Hindlimb muscle (tissue), 1 donor: ENCODE measurements at regions not wholly inside any gene's neighbourhood (a gene's known extent, or its start where the extent isn't known, plus 50 kb on each side); places are given as distances from the start of the nearest gene placed in this dataset.

Experiments
- DNase-seq: peaks from one replicate; pipeline ENCODE4 v3.0.0-alpha.2; 2013

DNA sequence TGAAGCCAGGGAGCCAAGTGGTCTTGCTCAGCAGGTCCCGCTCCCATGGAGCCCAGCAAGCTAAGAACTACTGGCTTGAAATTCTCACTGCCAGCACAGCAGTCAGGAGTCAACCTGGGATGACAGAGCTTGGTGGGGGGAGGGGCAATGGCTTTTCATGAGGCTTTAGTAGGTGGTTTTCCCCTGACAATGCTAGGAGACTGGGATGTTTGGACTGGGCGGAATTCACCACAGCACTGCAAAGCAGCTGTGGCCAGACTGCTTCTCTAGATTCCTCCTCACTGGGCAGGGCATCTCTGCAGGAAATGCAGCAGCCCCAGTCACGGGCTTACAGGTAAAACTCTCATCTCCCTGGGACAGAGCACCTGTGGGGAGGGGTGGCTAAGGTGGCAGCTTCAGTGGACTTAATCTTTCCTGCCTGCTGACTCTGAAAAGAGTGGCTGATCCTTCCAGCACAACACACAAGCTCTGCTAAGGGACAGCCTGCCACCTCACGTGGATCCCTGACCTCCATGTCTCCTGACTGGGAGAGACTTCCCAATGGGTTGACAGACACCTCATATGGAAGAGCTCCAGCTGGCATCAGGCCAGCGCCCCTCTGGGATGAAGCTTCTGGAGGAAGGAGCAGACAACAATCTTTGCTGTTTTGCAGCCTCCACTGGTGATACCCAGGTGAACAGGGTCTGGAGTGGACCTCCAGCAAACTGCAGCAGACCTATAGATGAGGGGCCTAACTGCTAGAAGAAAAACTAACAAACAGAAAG, 349.7 kb upstream of the ST6GAL2 start:
- DNase-seq = no peak

DNA sequence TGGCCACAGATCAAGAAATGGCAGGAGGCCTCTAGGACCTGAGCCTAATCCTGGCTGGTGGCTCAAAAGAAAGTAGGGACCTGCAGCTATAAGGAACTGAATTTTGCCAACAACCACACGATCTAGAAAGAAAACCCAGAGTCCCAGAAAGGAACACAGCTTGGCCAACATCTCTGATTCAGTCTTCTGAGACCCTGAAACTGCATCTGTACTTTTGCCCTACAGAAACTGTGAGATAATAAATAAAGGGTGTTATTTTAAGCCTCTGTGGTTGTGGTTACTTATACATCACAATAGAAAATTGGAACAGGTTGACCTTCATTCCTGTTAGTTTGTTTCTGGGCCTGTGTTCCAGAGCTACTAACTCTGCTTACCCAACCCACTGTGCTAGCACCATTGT, 356.8 kb upstream of the ST6GAL2 start:
- no peak for DNase-seq

DNA sequence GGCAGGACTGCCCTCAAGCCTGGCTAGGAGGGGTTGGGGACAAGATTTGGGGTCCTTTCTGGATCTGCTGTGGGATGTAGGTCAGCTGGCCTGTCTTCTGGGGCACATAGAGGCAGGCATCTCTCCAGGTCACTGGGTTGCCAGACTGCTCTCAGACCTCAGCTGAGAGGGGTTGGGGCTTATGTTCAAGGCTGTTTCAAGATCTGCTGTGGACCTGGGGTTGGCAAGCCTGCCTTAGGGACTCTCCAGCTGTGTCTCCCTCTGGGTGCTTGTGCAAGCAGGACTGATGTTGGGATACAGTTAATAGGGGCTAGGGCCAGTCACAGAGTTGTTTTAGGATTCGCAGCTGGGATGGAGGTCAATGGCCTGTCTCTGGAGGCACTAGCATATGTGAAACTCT, 363.0 kb upstream of the ST6GAL2 start:
- DNase-seq = no peak

DNA sequence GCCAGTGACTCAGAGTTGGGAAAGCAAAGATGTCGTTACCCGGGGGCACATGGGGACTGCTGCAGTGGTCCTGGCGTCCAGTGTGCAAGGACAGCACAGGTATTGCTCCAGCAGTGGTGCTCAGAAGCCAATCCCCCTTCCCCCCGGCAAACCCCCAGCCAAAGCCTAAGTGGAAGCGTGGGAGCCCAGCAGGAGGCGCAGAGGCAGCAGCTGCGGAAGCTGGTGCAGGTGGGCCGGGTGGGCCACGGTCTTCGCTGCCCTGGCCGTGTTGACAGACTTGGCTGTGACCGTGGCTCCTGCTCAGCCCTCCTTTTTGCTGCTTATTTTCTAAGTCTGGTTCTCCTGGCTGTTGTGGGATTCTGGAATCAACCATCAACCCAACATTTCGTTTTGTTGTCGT, 369.8 kb upstream of the ST6GAL2 start:
- DNase-seq = no peak

DNA sequence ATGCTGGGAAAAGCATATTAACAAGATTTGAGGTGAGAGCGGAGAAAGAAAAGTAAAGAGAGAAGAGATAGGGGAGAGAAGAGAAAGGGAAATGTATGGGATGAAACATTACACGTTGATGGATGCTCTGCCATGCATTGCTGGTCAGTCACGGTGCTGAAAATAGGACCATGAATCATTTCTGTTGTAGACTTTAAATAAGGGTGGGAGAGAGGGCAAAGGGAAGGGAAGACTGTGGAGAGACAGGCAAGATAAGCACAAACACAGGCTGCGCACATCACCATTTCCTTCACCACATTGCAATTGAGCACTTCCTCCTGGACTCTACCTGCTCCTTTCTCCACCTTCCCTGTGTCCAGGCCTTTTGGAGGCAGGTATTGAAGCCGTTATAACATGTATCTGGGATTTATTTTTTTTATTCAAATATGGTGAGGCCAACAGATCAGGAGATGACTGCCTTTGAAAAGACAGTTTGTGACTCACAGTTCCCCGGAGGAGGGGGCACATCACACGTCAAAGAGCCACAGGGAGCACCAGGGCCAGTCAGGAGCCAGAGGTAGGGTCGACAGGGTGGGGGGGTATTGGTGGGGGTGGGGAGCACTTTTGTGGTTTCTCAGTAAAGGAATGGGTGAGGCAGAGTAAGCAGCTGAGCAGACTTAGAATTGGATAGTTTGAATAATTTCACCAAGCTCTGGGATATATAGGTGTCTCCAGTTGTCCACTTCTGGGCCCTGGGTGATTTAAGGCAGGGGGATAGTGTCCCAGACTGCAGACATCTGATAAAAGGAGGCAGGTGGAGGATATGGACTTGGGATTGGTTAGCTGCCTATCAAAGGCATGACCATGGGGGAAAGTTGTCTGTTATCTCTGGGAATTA, 372.8 kb upstream of the ST6GAL2 start:
- DNase-seq = no peak

DNA sequence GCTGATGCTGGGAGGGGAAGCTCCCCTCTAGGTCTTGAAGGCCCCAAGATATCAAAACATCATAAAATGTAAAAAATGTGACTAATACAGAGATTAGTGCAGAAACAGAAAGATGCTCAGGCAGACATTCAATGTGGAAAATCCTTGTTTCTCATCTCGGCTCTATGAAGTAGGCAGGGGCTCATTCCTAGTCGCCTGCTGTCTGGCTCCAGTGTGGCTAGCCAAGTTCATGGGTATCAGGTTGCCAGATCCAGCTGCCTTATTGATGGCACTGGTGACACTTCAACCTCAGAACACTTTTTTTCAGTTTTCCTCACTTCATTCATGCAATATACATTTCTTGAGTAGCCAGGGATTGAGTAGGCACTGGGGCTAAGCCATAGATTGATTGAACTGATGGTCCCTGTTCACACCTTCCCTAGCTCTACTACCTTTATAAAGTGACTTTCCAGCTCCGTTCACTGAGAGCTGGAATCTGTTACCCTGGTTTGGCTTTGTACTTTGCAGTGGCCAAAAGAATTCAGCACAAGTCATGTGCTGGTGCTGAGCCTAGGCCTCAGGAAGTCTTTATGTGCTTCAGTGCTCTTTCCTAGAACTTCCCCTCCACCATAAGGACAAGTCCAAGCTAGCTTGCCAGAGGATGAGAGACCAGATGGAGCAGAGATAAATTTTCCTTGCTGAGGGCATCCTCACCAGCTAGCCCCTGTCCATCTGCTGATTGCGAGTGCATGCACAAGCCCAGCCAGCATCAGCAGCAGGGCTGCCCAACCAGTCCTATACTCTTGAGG, 373.6 kb upstream of the ST6GAL2 start:
- no peak for DNase-seq

DNA sequence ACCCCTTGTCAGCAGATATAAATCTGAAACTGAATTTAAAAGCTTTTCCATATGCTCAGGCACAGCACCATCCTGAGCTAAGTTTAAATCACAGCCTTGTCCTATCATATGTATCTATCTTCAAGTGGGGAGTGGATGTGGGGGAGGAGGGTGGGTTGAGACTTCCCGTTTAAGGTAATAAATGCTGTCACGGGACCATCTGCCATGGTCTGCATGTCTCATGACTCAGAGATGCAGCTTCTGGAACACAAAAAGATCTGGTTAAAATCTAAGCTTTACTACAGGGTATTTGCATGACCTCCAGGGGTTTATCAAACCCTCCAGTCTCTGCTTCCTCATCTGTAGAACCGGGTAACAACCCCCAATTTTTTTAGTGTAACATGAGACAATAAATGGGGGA, 377.7 kb upstream of the ST6GAL2 start:
- DNase-seq = no peak

DNA sequence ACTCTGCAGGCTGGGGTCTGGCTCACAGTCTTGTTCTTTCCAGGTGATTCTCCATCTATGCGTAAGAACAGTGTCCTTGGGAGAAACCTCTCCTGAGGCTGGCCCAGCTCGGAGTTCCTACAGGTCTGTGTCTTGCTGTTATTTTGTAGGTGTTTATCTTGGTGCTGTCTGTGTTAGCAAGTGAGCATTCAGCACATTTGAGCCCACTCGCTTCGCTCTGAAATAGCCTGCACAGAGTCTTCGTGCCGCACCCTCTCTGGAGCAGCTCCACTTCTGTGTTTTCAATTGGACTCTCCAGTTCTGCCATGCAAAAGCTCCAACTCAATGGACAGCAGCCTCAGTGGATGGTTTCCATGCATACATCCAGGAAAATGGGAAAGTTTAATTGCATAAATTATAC, 378.2 kb upstream of the ST6GAL2 start:
- DNase-seq = no peak

DNA sequence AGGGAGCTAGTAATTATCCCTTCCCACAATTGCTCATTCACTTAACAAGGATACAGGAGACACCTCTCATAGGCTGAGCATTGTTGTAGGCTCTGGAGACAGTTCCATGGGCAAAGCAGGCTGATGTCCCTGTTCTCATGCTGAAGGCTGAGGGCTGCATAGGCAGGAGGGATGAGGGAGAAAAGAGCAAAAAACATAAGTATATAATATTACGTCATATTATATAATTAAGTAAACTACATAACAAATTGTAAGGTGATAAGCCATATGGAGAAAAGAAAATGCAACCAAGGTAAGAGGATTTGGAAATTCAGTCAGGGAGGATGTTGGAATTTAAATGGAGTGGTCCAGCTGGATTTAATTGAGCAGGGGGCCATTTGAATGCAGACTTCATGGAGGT, 380.6 kb upstream of the ST6GAL2 start:
- DNase-seq = no peak

DNA sequence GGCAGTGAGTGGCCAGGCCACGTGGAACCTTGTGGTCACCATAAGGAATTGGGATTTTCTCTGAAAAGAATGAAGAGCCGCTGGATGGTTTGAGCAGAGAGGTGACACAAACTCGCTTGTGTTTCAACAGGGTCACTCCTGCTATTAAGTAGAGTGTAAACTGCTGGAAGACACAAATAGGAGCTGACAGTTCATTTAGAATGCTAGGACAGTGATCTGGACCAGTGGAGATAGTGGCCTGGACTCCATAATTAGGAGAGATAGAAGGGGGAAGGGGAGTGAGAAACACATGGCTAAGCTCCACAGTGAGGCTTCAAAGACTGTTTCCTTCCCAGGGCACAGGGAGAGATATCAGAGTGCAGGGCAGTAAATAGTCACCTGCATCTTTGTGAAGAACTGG, 381.1 kb upstream of the ST6GAL2 start:
- DNase-seq = no peak

DNA sequence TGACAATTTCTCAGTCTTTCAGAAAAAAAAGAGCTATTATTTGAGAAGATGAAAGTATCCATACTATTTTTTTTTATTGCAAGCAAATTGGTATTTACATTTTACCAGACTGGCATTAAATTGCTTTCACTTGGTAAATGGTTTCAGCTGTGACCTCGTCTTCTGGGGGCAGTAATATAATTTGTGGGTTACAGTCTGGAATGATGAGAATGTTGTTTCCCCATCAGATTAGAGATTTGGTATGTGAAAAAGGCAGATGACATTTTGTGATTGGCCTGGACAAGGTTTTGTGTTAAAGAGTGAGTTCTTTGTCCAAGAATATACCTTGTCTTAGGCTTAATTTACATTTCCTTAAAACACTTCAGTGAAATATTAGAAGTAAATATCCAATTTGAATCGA, 390.1 kb upstream of the ST6GAL2 start:
- DNase-seq = no peak

DNA sequence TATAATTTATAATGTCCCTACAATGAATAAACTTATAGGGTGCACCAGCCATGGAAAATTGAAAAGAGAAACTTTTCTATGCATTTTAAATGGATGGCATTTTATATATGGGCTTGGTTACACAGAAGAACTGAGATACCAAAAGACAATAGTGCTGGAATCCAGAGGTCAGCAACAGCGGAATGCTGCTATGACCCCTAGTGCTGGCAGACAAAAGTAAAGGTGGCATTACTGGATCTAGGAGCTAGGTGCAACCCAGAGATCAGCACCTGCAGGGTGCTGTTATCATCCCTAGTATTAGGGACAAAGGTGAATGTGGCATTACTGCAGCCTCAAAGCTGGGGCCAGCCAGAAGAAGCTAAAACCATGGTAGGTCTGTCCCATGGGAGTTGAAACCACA, 392.7 kb upstream of the ST6GAL2 start:
- DNase-seq = no peak

DNA sequence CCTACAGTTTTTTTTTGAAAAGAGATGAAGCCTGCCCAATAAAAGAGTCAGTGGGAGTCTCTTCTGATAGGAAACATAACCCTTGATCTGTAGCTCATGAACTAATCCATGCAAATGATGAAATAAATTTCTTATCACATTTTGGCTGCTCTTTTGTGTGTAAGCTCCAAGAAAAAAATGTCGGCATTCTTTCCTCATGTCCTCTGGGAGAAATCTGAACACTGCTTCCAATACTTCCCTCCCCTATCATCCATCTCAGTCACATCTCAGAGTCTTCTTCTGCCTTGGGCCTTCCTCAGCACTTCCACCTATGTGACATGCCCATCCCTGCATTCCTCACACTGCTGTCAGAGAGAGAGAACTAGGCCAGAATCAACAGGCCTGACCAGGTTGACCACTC, 395.7 kb upstream of the ST6GAL2 start:
- no peak for DNase-seq

DNA sequence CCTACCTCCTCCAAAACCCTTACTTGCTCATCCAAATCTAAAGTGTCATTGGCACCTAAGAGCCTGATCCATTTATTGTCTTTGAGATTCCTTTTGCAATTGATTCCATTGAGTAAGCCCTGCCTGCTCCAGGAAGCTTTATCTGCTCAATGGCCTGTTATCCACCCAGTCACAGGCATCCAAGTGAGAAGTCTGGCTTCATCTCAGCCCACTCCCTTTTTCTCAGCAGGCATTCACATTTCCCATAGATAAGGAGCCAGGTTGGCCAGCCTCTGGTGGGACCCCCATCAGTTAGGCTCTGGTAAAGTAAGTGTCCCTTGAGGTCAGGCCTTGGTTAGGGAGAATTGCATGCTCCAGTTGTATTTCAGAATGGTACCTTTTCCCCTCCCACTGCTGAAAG, 396.2 kb upstream of the ST6GAL2 start:
- no peak for DNase-seq

DNA sequence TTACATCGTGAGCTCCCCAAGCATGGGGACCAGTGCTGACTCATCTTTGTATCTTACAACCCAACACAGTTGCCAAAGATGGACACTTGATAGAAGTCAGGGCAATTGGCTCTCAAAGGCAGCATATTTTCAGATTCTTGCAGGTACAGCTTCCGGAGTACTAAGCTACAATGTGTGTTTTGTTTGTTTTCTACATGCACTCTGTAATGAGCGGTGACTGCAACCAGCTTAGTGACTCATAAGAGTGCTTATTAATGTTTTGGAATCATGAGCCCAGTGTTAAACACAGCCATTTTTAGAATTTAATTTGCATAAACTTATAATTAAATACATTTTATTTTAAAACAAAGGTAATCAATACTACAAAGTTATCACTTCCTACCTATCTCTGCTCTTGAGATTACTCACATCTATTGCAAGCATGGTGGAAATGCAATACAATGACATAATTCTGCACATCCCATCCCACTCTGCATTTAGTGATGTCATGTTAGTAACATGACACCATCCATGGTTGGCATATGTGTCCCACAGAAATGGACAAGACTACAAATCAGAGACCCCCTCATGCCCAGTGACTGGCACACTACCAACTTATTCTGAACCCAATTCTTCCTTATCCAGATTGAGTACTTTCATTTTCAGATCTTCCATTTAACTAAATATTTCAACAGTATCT, 399.8 kb upstream of the ST6GAL2 start:
- DNase-seq = no peak

DNA sequence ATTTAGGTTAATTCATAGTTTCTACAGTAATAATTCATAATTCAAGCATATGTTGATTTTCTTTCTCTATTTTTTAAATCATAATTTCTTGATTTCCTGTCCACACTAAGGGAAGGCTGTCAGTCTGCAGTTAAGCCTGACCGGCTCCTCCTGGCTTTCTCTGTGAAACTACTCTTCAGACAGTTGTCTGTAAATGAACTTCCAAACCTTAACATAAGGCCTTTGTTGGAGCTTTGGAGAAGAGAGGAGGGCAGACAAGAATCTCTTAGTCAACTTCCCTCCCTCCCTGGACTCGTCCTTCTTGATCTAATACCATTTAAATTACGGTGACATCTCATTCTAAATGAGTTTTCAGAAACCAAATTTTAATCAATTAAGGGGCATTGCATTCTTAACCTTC, 404.1 kb upstream of the ST6GAL2 start:
- no peak for DNase-seq

DNA sequence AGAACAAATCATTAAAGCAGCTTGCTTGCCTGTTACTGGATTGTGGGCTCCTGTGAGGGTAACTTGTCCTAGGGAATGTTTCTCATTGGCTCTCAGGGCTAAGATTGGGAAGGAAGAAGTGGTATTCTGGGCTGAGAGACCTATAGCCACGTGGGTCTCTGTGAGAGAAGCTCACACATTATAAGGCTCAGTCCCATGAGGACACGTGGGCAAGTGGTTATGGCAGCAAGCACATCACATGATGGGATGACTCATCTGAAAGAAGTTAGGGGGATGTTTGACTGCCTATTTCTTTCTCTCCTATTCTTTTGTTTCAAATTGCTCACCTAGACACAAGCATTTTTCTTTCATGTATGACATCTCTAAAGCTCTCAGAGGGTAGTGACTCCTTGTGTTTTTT, 418.0 kb upstream of the ST6GAL2 start:
- no peak for DNase-seq

DNA sequence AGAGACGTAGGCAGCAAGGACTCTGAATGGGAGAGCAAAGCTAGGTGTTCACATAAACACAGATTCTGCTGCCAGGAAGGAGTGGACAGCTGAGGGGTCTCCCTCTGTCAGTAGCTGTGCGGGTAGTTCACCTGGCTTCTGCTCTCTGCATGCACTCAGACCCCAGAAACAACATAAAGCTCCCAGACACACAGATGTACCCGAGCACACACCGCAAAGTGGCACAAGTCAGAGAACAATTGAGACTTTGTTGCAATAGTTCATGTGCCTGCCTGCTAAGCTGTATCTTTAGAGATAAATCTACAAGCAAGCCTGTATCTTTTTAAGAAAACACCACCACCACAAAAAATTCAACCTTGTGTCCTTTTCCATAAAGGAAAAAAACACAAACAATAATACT, 420.0 kb upstream of the ST6GAL2 start:
- no peak for DNase-seq

DNA sequence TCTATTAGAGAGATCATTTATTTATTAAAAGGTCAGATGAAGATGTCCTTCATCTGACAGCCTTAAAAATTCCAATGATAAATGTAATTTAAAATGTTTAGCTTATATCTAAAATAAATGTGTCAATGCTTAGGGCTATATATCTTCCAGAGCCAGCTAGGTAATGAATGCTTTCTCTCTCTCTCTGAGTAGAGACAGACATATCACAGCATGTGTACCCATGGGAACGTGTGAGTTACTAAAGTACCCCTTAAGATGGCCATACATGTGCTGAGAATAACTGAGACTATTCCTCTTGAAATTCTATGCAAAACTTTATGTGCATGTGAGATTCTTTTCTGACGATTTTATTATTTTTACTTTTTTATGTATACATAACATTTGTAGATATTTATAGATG, 420.9 kb upstream of the ST6GAL2 start:
- DNase-seq = no peak

DNA sequence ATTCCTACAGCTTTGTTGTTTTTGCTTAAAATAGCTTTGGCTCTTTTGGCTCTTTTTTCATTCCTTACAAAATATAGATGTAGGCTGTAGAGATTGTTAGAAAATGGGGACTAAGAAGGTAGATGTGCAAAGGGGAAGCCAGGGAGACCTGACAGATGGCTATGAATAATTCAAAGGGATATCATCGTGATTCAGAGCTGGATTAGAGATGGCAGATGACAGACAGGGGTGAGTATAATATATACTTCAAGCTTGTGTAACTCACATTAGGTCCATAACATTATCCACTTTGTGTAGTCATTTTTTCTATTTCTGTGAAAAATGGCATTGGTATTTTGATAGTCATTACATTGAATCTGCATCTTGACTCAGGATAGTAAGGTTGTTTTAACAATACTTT, 422.9 kb upstream of the ST6GAL2 start:
- DNase-seq = no peak

DNA sequence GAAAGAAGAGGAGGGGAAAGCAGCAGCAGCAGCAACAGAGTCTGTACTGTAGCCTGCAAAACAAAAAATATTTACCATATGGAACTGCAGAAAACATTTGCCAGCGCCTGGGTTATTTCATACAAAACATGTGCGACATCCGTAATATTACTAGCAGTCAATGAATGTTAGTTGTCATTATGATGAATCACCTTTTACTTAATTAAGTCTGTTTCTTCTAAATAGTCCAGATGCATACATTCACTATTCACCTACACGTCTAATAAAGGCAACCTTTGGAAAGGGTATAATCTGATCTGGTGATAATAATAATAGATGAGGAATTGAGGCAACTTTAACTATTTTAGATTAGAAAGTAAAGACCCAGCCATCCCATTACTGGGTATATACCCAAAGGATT, 426.3 kb upstream of the ST6GAL2 start:
- DNase-seq = no peak

DNA sequence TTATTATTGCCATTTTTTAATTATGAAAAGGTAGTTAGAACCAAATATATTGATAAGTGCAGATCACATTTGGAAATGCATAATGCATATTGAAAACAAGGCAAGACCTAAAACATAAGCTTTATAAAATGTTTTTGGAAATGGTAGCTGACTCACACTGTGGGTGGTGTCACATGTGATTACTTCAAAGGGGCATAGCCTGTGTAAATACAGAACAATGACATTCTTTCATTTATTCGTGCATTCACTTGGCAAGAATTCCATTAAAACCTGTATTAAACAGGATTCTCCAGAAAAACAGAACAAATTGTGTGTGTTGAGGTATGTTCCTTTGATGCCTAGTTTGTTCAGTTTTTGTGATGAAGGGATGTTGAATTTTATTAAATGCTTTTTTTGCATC, 427.3 kb upstream of the ST6GAL2 start:
- DNase-seq = no peak

DNA sequence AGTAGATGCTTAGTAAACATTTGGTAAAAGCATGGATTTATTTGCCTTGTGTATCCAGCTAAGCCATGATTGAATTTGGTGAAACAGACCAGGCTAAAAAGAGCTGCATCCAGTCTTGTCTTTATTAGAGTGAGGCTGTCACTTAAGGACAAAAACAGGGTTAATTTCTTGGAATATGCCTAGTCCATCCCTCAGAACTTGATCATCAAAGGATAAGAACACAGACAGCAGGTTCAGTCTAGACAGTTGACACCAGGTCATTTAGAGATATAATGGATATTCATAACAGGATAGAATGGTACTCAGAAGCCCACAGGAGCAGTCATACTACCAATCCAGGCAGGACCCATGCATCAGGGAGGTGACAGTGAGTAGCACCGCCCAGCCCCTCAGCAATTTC, 434.9 kb upstream of the ST6GAL2 start:
- DNase-seq = no peak
